ENCODE measurements at regions not wholly inside any gene's neighbourhood (a gene's known extent, or its start where the extent isn't known, plus 50 kb on each side); places are given as distances from the start of the nearest gene placed in this dataset.

GRCh38 chr13:26946684-26947343, 186.2 kb upstream of the GPR12 start:
- Mint-ChIP-seq H3K4me1 (peaks cover 14% of the 10 kb centered on the region), H3K27me3 (ENCODE audit: insufficient read depth) (no peaks in the 10 kb centered on the region), H3K9me3 (no peaks in the 10 kb centered on the region), H3K4me3 (no peak overlapping the region), H3K27ac (no peak overlapping the region), H3K36me3 (ENCODE audit: low read depth) (no peaks in the 10 kb centered on the region)
- H3K9me3 ChIP-seq (ENCODE audit: control insufficient read depth, low read length), result no peaks in the 10 kb centered on the region
- no peak overlapping the region for H3K27ac ChIP-seq (ENCODE audit: low read depth, low read length)
- H3K4me3 ChIP-seq (ENCODE audit: low read length), result no peak overlapping the region
- H3K9ac ChIP-seq (ENCODE audit: extremely low read depth, low read length, poor library complexity, severe bottlenecking), result no peak overlapping the region
- H3K36me3 ChIP-seq (ENCODE audit: control insufficient read depth, insufficient read depth, low read length), result no peaks in the 10 kb centered on the region
- H3K4me1 ChIP-seq (ENCODE audit: control insufficient read depth, insufficient read depth, low read length), result peaks cover 10% of the 10 kb centered on the region
- 52 to 53% methylated on average over 2 to 5 of the region's 5 CpGs for WGBS, 2 experiments (ENCODE audit: insufficient coverage in 1 of 2, insufficient read length in 1 of 2)
- H3K27me3 ChIP-seq (ENCODE audit: control insufficient read depth, insufficient read depth, low read length, poor library complexity, severe bottlenecking), result no peaks in the 10 kb centered on the region
- TF ChIP-seq, protein P1, sequence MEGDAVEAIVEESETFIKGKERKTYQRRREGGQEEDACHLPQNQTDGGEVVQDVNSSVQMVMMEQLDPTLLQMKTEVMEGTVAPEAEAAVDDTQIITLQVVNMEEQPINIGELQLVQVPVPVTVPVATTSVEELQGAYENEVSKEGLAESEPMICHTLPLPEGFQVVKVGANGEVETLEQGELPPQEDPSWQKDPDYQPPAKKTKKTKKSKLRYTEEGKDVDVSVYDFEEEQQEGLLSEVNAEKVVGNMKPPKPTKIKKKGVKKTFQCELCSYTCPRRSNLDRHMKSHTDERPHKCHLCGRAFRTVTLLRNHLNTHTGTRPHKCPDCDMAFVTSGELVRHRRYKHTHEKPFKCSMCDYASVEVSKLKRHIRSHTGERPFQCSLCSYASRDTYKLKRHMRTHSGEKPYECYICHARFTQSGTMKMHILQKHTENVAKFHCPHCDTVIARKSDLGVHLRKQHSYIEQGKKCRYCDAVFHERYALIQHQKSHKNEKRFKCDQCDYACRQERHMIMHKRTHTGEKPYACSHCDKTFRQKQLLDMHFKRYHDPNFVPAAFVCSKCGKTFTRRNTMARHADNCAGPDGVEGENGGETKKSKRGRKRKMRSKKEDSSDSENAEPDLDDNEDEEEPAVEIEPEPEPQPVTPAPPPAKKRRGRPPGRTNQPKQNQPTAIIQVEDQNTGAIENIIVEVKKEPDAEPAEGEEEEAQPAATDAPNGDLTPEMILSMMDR (conservative IDR thresholded peaks at IDR 0.05), result peak; percentile 91
- no peak for DNase-seq

- Histone ChIP-seq H3K36me3 (ENCODE audit: control insufficient read depth, insufficient read depth, low read length) (no peaks in the 10 kb centered on the region), H3K9ac (ENCODE audit: extremely low read depth, low read length, poor library complexity, severe bottlenecking) (no peak overlapping the region), H3K9me3 (ENCODE audit: control insufficient read depth, low read length) (no peaks in the 10 kb centered on the region), H3K27me3 (ENCODE audit: control insufficient read depth, insufficient read depth, low read length, poor library complexity, severe bottlenecking) (peaks cover 8% of the 10 kb centered on the region), H3K27ac (ENCODE audit: low read depth, low read length) (no peak overlapping the region), H3K4me3 (ENCODE audit: low read length) (no peak overlapping the region), H3K4me1 (ENCODE audit: control insufficient read depth, insufficient read depth, low read length) (no peaks in the 10 kb centered on the region)
- Mint-ChIP-seq H3K36me3 (ENCODE audit: low read depth) (no peaks in the 10 kb centered on the region), H3K9me3 (no peaks in the 10 kb centered on the region), H3K27ac (no peak overlapping the region), H3K27me3 (ENCODE audit: insufficient read depth) (no peaks in the 10 kb centered on the region), H3K4me1 (no peaks in the 10 kb centered on the region), H3K4me3 (no peak overlapping the region)
- TF ChIP-seq, protein P1 (conservative IDR thresholded peaks at IDR 0.05), result no peak
- 86 to 88% methylated on average over 3 to 4 of the region's 4 CpGs for WGBS, 2 experiments (ENCODE audit: insufficient coverage in 1 of 2, insufficient read length in 1 of 2)
- DNase-seq, result no peak
These were observed 183.2 kb upstream of the GPR12 start for GRCh38 chr13:26943748-26944147.

DNA sequence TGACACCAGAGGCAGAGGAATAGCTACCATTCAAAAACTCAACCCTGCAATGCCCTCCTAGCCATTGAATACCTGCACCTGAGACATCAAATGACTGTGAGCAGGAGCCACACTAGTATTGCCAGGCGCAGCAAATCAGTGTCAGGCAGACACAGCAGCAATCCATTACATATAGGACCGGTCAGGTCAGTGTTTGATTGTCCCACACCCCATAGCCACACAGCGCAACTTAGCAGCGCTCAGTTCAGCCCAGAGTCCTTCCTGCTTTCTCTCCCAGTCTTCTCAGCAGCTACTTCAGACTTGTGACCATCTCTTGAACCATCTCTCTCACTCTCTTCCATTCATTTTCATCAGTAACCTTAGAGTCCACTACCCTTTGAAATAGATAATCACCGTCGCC, 181.6 kb upstream of the GPR12 start:
- no peaks in the 10 kb centered on the region for H3K36me3 Mint-ChIP-seq (ENCODE audit: low read depth)
- no peak for DNase-seq
- TF ChIP-seq, protein P1 (conservative IDR thresholded peaks at IDR 0.05), result no peak
- H3K27me3 Mint-ChIP-seq (ENCODE audit: insufficient read depth), result no peaks in the 10 kb centered on the region
- Histone ChIP-seq H3K27ac (ENCODE audit: low read depth, low read length) (no peak overlapping the region), H3K27me3 (ENCODE audit: control insufficient read depth, insufficient read depth, low read length, poor library complexity, severe bottlenecking) (peaks cover 8% of the 10 kb centered on the region), H3K9me3 (ENCODE audit: control insufficient read depth, low read length) (no peaks in the 10 kb centered on the region), H3K4me1 (ENCODE audit: control insufficient read depth, insufficient read depth, low read length) (no peaks in the 10 kb centered on the region), H3K4me3 (ENCODE audit: low read length) (no peak overlapping the region), H3K36me3 (ENCODE audit: control insufficient read depth, insufficient read depth, low read length) (no peaks in the 10 kb centered on the region), H3K9ac (ENCODE audit: extremely low read depth, low read length, poor library complexity, severe bottlenecking) (no peak overlapping the region)
- no peak overlapping the region for H3K27ac Mint-ChIP-seq
- WGBS, 2 experiments (ENCODE audit: insufficient coverage in 1 of 2, insufficient read length in 1 of 2), result 84 to 95% methylated on average over 4 to 6 of the region's 6 CpGs
- no peaks in the 10 kb centered on the region for H3K4me1 Mint-ChIP-seq
- H3K9me3 Mint-ChIP-seq, result no peaks in the 10 kb centered on the region
- H3K4me3 Mint-ChIP-seq, result no peak overlapping the region
